ENCODE measurements at regions not wholly inside any gene's neighbourhood (a gene's known extent, or its start where the extent isn't known, plus 50 kb on each side); places are given as distances from the start of the nearest gene placed in this dataset.
A peak's percentile ranks its signal among the peaks of the same experiment; 100 is the strongest.

DNA sequence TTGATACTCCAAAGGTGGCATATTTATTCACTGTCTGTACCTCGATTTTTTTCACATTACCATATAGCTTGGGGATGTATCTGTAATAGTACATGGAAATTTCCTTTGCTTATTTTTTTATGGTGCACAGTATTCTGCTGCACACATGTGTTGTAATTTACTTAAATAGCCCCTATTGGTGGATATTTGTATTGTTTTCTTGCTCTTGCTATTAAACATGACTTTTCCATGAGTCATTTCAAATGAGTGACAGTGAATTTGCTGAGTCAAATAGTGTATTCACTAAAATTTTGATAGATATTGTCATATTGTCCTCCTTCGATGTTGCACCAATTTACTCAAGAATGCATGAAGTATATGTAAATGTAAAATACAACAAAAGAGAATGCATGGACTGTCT lies 122.7 kb upstream of the STEAP4 start:
- peak; percentile 20 for DNase-seq (ENCODE audit: low spot score)

DNA sequence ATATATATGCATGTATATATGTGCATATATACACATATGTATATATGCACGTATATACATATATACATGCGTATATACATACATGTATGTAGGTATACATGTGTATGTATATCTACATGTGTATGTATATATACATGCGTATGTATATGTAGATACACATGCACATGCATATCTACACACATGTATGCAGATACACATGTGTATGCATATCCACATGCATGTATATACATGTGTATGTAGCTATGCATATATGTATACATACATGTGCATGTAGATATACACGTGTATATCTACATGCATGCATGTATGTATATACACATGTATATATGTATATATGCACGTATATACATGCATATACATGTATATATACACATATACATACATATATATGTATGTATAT lies 95.8 kb upstream of the STEAP4 start:
- no peak for DNase-seq (ENCODE audit: low spot score)

DNA sequence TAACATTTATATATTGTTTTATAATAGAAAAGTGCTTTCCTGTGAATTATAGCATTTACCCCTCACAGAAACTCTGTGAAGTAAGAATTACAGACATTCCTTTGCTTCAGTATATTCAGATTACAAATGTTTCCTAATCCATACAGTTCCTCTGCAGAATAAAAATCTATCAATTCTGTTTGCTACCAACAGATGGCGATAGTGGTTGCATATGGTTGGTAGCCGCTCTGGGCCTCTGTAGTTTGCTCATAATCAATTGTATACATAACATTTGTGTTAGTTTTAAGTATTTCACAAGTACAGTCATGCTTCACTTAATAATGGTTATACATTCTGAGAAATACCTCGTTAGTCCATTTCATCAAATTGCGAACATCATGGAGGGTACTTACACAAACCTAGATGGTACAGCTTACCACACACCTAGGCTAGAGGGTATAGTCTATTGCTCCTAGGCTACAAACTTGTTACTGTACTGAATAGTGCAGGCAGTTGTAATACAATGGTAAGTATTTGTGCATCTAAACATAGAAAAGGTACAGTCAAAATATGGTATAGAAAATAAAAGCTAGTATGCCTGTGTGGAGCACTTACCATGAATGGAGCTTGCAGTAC lies 94.4 kb upstream of the STEAP4 start:
- peak; percentile 37 for DNase-seq (ENCODE audit: low spot score)

DNA sequence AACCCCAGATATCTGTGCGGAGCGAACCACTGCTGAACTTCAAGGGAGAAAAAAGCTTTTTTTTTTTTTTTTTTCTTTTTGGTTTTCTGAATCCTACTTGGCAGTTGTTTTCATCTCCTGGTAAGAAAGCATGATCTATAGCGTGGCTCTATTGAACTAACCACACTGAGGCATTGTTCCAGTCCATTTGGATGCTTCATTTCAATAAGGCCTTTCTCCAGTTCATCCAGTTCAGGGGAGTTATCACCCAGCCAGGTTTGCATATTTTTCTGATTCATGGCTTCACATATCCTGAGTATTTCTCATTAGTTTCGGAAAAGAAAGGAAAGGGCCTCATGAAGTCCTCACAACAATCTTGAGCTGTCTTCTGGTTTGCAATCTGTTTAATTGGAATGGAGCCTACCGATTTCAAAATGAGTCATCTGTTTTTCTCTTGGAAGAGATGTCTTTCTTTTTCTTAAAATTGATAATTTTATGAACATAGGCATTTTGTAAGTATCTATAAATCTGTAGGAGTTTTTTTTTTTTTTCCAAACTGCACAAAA lies 93.1 kb upstream of the STEAP4 start:
- no peak for DNase-seq (ENCODE audit: low spot score)

DNA sequence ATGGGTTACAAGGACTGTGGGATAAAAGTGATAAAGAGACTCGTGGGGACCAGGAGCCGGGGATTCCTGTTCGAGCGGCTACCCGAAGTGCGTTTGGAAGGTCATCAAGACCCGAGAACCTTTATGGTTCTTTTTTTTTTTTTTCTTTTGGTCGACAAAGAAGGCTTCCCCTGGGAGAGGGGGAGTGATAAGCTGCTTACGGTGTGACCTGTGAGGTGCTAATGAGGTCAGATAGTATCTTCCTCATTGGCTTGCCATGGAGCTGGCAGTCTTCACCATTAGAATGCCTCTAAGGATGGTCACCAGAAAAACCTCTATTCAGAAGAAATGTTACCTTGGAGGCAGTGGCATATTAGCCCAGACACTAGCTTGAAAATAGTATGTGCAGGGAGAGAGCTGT lies 92.3 kb upstream of the STEAP4 start:
- no peak for DNase-seq (ENCODE audit: low spot score)

DNA sequence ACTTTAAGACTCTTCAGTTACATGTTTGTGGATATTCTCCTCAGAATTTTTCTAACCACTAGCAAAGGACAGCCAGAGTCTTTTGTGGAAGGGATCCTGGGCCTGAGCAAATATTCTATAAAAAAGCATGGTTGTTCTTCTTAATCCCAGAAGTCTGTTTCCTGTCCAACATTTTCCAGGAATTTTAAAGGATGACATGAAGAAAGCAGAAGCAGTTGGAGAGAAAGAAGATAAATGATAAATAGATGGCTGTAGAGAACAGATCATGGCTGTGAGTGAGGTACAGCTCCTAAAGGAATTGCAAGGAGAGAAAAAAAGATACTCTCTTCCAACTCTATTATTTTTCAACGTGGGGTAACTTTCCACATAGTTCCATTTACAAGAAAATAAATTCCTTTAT lies 91.8 kb upstream of the STEAP4 start:
- no peak for DNase-seq (ENCODE audit: low spot score)

DNA sequence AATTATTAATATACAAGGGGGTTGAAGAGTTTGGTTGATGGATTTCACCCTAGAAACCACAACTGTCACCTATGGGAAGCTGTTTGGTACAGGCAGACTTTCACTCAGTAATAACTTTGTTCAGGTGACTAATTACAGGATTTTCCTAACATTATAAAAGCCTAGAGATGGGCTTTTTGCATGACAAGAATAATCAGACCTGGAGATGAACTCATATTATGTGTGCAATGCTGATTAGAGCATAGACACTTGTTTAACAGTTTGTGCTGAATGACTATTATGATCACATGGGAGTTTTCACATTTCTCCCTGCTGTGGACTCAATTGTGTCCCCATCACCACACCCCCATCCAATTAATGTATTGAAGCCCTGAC lies 90.2 kb upstream of the STEAP4 start:
- DNase-seq (ENCODE audit: low spot score), result no peak

DNA sequence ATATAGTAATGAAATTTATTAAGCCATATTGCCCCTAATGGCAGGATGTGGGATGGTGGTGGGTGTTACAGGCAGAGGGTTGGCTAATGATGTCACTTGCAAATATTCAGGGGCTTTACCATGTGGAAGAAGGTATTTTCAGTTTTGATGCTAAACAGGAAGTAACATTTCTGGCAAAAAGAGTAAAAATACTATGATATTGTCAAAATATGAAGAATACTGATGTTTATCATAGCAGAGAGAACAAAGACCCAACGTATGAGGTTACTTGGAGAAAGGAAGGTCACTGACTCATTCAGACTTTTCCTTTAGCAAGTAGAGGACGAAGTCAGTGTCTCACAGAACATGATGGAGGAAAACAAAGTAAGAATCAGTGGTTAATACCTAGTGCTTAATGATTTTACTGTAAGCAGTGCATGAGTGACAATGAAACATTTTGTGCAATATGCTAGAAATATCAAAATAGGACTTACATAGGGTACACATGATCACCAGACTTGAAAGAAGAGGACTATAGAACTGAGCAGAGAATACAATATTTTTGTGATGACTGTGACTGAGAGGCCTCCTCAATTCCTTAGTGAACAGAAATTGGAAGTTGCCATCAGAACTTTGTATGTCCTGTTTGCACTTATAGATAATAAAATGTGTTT lies 89.7 kb upstream of the STEAP4 start:
- DNase-seq (ENCODE audit: low spot score), result no peak

DNA sequence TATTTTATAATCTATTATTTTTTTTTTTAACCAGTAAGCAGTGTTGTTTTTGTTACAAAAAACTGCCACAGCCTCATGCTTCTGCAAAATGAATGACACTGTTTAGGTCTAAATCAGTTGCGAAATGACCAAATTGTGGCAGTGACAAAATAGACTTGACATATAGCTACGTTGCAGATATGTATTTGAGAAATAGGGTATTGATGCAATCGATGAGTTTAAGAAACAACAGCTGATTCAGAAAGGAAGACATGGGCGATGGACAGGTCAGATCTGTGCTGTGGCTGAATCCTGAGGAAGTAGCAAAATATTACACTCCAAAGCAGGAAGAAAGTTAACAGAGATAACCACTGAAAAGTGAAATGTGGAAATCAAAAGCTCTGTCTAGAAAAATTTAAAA lies 89.0 kb upstream of the STEAP4 start:
- DNase-seq (ENCODE audit: low spot score), result no peak

DNA sequence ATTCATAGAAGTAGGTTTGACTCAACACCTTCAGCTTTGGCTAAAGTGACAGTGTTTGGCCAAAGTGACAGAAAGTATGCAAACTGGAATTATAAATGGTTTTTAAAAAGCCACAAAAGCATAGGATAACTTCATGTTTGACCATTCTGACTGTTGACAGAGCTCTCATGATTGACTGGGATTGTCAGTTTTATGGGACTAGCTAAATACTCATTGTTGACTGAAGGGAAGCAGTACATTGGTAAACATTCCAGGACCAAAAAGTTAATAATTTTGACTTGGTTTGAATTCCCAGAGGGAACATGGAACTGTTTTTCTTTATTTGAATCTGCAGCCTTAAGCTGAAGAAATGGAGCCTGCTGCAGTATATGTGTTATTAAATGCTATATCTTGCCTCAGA lies 84.6 kb upstream of the STEAP4 start:
- no peak for DNase-seq (ENCODE audit: low spot score)

DNA sequence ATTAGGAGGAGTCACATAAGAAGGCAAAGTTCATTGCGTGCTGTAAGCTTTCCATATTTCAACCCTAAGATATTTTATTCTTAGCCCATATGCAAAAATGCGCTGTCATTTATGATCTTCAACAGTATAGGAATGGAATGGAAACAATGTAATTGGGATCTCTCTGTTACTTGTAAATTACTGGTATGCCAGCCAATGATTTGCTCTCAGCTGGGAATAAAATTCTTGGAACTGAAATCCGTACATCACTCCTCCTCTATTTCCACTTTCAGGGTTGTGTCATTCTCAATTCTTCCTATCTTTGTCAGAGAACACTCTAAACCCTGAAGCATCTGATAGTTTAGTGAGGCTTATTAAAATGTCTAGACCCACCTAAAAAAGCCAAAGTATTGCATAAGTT lies 80.7 kb upstream of the STEAP4 start:
- no peak for DNase-seq (ENCODE audit: low spot score)

DNA sequence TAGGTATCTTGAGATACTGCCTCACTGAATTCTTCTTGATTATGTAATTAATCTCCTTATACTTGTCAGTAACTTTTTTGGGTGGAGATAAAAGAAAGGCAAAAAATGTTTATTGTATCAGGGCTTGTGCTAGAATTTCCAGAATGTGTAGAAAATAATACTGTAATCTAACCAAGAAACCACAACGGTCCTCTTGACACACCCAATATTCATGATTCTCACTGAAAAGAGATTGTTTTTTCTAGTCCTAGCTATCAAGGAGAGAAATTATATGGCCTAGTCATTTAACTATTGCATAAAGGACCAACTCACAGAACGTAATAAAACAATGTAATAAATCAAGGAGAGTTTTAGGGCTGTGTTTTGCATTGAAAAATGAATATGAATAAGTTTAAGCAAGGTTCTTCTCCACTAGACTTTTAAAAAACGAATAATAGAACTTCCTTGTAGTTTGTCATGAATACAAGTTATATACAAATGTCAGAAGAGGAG lies 80.0 kb upstream of the STEAP4 start:
- no peak for DNase-seq (ENCODE audit: low spot score)

DNA sequence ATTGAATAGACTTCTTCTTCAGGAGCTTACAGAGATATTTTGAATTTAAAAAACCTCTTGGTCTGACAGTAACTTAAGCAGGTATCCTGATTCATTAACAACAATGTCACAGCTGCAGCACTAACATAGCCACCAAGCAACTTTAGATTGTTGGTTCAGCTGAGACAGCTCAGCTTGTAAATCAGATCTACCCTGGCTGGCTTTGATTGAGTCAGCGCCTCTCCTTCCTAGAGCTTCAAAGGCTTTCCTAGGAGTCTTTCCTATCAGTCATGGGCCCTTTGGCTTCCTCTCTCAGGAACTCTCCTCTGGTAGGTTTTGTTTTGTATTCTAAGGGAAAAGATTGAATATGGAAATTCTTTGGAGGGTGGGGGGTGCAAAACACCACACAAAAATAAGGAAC lies 70.7 kb upstream of the STEAP4 start:
- peak; percentile 47 for DNase-seq (ENCODE audit: low spot score)

DNA sequence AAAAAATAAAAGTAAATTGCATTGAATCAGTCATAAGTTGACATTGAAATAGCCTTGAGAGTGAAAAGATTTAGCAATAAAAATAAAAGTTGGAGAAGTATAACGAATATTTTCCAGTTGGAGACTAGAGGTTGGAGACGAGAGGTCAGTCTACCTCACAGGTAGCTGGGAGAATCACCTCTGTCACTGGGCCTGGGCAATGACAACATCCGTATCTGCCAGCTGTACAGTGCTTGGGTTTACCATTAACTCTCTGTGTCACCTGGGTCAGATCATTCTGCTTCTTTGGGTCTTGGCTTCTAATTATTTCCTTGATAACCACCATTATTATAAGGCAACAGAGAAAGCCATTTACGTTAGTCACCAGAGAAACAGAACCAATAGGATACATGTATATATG lies 62.0 kb upstream of the STEAP4 start:
- DNase-seq (ENCODE audit: low spot score), result no peak

DNA sequence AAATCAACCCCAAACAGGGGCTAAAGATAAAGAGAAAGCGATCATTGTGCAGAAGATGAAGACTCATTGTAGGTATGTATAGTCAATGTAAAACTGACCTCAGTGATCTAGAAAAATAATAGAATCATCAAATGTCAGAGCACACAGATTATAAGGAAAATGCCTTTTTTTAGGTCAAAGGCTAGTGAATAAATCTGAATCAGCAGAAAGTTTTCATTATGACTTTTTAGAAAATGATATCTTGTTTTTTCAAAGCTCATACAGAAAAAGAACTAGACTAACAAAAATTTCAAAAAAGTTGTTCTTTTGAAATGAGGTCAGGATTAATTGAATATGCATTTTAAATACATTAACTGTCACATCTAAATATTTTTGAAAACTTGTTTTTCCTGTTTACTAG lies 60.2 kb upstream of the STEAP4 start:
- DNase-seq (ENCODE audit: low spot score), result no peak

DNA sequence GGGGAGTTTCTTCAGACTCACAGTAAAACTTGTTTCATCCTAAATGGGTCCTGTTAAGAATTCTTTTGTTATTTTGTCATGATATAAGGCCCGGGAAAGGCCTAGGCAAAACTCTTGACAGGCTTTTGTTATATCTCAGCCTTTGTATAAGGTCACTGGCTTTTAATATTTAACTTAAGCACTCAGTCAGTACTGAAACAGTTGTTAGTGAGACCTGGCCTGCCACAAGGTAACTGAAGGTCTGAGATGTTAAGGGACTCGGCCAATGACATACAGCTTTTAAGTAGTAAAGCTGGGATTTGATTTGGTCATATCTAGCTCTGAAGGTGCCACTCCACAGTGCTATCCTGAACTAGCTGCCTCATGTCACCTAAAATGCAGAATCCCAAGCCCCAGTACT lies 57.2 kb upstream of the STEAP4 start:
- no peak for DNase-seq (ENCODE audit: low spot score)

DNA sequence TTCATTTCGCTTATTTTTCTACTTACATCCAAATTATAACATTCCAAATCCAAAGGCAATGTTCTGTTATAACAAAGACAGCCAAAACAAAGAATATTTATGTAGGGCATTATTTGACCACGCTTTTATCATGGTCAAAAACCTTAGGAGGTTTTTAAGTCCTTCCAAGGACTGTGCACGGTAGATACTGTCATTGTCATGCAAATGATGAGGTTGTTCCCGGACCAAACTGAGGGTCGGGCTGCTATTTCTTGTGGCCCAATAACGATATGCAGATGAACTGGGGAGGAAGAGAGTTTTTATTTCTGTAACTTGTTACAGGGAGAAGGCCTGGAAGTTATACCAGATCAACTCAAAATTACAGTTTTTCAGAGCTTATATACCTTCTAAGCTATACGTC lies 56.6 kb upstream of the STEAP4 start:
- DNase-seq (ENCODE audit: low spot score), result no peak

DNA sequence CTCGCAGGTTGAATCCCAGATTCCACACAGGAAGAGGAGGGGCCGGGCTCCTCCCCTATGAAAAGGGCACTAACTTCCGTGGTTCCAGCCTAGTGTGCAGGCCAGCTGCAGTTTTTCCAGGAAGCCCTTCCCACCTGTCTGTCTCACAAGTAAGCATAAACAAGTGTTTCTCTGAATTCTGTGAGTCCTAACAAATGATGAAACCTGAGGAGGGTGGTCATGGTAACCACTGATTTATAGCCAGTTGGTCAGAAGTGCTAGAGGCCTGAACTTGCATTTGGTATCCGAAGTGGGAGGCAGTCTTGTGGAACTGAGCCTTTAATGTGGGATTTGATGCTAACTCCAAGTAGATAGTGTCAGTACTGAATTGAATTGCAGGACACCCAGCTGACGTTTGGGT lies 54.7 kb upstream of the STEAP4 start:
- peak; percentile 62 for DNase-seq (ENCODE audit: low spot score)

DNA sequence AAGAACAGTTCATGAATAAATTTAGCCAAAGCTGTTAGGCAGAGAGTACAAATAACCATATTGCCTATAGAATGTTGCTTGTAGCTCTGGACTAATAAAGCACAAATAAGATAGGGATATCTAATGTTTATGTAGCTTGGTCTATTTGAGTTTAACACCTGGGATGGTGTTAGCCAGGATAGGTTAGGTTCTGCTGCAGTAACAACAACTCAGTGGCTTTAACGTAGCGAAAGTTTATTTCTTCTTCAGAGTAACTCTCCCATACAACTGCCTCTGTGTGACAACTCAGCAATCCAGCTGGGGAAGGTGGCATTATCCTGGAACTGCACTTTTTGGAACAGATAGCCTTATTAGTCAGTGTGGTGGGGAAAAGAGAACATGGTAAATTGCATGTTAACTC lies 52.2 kb upstream of the STEAP4 start:
- no peak for DNase-seq (ENCODE audit: low spot score)

DNA sequence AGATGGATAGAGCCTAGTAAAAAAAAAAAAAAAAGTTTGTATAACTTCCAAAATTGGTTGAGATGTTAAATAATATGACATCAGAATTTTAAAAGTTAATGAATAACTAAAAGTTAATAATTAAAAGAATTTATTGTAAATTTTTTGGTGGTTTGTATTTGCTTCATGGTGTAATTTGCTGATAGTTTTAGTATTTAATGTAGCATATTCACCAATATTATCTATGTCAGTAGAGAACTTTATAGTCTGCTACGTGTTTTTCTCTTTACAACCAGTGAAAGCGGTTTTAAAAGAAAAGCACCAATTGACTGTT lies 51.8 kb upstream of the STEAP4 start:
- no peak for DNase-seq (ENCODE audit: low spot score)

DNA sequence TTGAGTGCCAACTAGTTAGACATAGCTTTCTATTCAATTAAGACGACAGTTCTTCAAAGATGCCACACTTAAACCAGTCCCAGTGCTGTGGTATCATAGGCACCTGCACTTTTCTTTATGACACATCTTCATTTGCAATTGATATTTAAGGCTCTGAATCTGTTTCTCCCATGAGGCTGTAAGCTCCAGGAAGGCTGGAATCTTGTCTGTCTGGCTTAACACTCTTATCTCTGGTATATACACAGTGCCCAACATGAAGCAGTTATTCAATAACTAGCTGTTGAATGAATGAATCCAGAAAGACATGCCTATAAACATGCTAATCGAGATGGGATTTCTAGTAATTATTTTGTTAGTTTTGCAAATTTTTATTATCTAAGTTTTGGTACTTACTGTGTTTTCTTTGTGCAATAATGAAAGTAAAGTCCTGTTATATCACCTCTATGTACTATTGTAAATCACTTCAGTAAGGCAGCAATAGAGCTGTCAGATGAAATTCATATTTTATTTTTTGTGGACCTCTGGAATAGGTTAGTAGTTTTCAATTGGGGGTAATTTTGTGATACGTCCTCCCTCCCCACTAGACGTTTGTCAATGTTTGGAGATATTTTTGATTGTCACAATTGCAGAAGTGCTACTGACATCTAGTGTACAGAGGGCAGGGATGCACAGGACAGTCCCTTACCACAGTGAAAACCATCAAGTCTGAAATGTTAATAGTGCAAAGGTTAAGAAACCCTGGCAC lies 51.3 kb upstream of the STEAP4 start:
- DNase-seq (ENCODE audit: low spot score), result peak; percentile 52

DNA sequence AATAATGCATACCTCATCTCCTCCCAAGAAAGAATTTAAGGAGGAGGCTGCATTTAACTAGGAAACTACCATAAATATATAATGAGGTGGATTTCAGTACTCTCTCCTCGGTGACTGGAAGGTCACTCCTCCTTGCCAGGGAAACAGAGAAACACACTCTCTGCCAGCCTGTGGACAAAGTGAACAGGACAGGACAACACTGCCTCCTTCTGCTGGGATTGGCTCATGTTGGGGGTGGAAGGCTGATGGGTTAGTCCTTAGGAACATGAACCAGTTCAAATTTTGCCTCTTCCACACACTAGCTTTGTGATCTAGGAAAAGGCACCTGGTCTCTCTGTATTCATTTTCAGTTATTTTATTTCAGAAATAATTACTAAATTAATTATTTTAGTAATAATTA lies 50.6 kb upstream of the STEAP4 start:
- peak; percentile 22 for DNase-seq (ENCODE audit: low spot score)
